Panc1 (cell line): ENCODE measurements at regions not wholly inside any gene's neighbourhood (a gene's known extent, or its start where the extent isn't known, plus 50 kb on each side); places are given as distances from the start of the nearest gene placed in this dataset.

Source experiments
- CTCF ChIP-seq: fragments of 450-650 bp; IDR thresholded peaks from 2 replicates; pipeline ENCODE4 v1.5.1; 2017; ENCODE audit warnings: mild to moderate bottlenecking
- POLR2AphosphoS5 ChIP-seq: IDR thresholded peaks from 2 replicates; pipeline ENCODE4 v1.6.1; 2012; ENCODE audit warnings: mild to moderate bottlenecking, low read depth, low read length, moderate library complexity
- SIN3A ChIP-seq: IDR thresholded peaks from 2 replicates; pipeline ENCODE4 v1.6.1; 2012; ENCODE audit warnings: low read depth, mild to moderate bottlenecking, low read length, moderate library complexity, borderline replicate concordance; ENCODE audit not compliant: insufficient read depth
- TCF7L2 ChIP-seq: IDR thresholded peaks from 2 replicates; pipeline ENCODE4 v1.6.1; 2011; ENCODE audit warnings: mild to moderate bottlenecking, low read depth, low read length, inconsistent platforms
- TF ChIP-seq, protein P1 (sequence below), 2 experiments: IDR thresholded peaks; 2 replicates each; pipeline ENCODE4 v1.6.1; 2011 to 2012; ENCODE audit warnings: low read depth in 2 of 2, control low read depth in 1 of 2, low read length in 1 of 2, mild to moderate bottlenecking in 1 of 2, moderate library complexity in 1 of 2; ENCODE audit not compliant: insufficient read depth in 1 of 2

DNA sequence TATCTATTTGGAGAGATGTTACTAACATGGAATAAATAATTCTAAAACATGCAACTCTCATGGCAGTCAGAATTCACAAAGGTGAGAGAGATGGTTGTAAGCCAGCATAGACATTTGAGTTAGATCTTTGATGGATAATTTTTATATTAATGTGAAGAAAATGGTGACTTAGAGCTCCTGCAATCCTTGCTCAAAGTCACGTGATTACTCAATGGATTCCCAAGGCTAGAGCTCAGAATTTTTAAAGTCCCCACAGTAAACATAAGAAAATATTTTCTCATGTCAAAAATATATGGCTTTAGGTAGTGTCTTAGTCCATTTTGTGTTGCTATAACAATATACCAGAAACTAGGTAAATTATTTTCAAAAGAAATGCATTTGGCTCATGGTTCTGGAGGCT, 281.5 kb upstream of the PRKD1 start:
- TF ChIP-seq CTCF, result no peak
- TF ChIP-seq POLR2AphosphoS5, result no peak
- TF ChIP-seq, protein P1, sequence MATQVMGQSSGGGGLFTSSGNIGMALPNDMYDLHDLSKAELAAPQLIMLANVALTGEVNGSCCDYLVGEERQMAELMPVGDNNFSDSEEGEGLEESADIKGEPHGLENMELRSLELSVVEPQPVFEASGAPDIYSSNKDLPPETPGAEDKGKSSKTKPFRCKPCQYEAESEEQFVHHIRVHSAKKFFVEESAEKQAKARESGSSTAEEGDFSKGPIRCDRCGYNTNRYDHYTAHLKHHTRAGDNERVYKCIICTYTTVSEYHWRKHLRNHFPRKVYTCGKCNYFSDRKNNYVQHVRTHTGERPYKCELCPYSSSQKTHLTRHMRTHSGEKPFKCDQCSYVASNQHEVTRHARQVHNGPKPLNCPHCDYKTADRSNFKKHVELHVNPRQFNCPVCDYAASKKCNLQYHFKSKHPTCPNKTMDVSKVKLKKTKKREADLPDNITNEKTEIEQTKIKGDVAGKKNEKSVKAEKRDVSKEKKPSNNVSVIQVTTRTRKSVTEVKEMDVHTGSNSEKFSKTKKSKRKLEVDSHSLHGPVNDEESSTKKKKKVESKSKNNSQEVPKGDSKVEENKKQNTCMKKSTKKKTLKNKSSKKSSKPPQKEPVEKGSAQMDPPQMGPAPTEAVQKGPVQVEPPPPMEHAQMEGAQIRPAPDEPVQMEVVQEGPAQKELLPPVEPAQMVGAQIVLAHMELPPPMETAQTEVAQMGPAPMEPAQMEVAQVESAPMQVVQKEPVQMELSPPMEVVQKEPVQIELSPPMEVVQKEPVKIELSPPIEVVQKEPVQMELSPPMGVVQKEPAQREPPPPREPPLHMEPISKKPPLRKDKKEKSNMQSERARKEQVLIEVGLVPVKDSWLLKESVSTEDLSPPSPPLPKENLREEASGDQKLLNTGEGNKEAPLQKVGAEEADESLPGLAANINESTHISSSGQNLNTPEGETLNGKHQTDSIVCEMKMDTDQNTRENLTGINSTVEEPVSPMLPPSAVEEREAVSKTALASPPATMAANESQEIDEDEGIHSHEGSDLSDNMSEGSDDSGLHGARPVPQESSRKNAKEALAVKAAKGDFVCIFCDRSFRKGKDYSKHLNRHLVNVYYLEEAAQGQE (IDR thresholded peaks at IDR 0.05; ENCODE audit: insufficient read depth in 1 of 2, low read depth in 2 of 2, low read length in 1 of 2), result no peak
- no peak for TF ChIP-seq SIN3A
- TF ChIP-seq TCF7L2, result no peak
